ENCODE measurements at regions not wholly inside any gene's neighbourhood (a gene's known extent, or its start where the extent isn't known, plus 50 kb on each side); places are given as distances from the start of the nearest gene placed in this dataset.

DNA sequence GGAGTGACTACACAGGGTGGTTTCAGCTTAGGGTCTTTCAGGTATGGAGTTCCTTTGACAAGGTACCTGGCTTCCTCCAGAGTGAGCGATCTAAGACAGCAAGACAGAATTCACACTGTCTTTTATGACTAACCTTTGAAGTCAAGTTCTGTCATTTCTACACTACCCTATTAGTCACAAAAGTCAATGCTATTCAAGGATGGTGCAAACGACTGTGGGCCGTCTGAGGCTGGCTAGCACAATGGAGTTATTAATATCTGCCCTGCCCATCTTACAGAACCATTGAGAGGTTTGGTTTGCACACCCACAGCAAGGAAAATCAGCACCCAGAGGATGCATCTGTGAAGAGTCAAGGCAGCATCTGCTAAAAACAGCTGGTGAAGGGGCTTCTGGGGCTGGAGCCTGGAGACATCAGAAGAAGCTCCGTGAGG, 62.9 kb upstream of the XCR1 start:
- H3K9me2 ChIP-seq (ENCODE audit: insufficient read depth, low read length), result no peaks in the 10 kb centered on the region
- no peaks in the 10 kb centered on the region for H4K20me1 ChIP-seq (ENCODE audit: insufficient read depth)
- no peak overlapping the region for H3K9ac ChIP-seq (ENCODE audit: low read length)
- no peaks in the 10 kb centered on the region for H3K9me3 ChIP-seq (ENCODE audit: low read length)
- H3K27ac ChIP-seq (ENCODE audit: low read length), result no peak overlapping the region
- H3K36me3 ChIP-seq (ENCODE audit: insufficient read depth, low read length), result no peaks in the 10 kb centered on the region
- no peak overlapping the region for H3K4me3 ChIP-seq (ENCODE audit: low read length)
- no peaks in the 10 kb centered on the region for H3F3A ChIP-seq (ENCODE audit: insufficient read depth, low read length, poor library complexity, severe bottlenecking)
- no peak overlapping the region for H3K4me2 ChIP-seq (ENCODE audit: low read length)
- H2AFZ ChIP-seq (ENCODE audit: low read depth, low read length), result no peak overlapping the region
- TF ChIP-seq EZH2 (IDR thresholded peaks at IDR 0.05; ENCODE audit: borderline replicate concordance, insufficient read depth, low read length, poor library complexity, severe bottlenecking) (no peak), RAD21 (conservative IDR thresholded peaks at IDR 0.05) (no peak)
- TF ChIP-seq, protein P1, sequence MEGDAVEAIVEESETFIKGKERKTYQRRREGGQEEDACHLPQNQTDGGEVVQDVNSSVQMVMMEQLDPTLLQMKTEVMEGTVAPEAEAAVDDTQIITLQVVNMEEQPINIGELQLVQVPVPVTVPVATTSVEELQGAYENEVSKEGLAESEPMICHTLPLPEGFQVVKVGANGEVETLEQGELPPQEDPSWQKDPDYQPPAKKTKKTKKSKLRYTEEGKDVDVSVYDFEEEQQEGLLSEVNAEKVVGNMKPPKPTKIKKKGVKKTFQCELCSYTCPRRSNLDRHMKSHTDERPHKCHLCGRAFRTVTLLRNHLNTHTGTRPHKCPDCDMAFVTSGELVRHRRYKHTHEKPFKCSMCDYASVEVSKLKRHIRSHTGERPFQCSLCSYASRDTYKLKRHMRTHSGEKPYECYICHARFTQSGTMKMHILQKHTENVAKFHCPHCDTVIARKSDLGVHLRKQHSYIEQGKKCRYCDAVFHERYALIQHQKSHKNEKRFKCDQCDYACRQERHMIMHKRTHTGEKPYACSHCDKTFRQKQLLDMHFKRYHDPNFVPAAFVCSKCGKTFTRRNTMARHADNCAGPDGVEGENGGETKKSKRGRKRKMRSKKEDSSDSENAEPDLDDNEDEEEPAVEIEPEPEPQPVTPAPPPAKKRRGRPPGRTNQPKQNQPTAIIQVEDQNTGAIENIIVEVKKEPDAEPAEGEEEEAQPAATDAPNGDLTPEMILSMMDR (IDR thresholded peaks at IDR 0.05; ENCODE audit: poor library complexity, severe bottlenecking), result no peak
- H3K79me2 ChIP-seq (replicated peaks; ENCODE audit: insufficient read depth, low read length), result no peaks in the 10 kb centered on the region
- no peaks in the 10 kb centered on the region for H3K27me3 ChIP-seq (ENCODE audit: insufficient read depth, low read depth, low read length)

DNA sequence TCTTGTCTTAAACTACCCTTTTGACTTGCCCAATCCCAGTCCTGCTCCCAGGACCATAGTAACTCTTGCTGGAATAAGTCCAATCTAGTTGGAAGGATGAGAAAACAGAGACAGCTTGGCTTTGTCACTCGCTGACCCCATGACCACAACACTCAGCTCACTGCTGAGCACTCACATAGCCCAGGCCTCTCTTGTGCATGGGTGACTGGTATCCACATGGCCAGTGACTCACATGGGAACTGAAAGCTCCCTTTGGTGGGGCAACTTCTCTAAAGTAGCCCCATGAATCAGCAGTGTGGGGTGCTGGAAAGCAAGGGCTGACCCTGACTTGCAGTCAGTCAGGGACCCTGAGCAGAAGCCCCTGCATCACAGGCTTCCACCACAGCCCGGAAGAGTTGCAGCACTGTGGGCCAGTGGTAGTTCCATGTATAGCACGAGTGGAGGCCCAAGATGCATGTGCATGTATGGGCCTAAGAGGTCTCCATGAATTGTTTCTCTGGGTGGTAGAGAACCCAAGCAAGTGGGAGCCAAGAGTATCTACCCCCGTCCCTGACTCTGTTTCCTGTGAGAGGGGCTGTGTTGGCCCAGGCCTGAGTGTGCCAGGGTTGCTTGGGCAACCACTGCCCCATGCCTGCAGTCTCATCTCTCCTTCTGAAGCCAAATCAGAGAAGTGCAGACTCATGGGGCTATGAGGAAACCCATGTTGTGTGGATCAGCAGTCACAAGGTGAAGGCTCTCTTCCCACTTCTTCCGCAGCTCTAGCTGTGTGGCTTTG, 62.1 kb upstream of the XCR1 start:
- Histone ChIP-seq H3K9ac (ENCODE audit: low read length) (no peak overlapping the region), H4K20me1 (ENCODE audit: insufficient read depth) (no peaks in the 10 kb centered on the region), H3K27me3 (ENCODE audit: insufficient read depth, low read depth, low read length) (no peaks in the 10 kb centered on the region), H2AFZ (ENCODE audit: low read depth, low read length) (no peak overlapping the region), H3K4me2 (ENCODE audit: low read length) (no peak overlapping the region), H3K79me2 (replicated peaks; ENCODE audit: insufficient read depth, low read length) (no peaks in the 10 kb centered on the region), H3F3A (ENCODE audit: insufficient read depth, low read length, poor library complexity, severe bottlenecking) (no peaks in the 10 kb centered on the region), H3K36me3 (ENCODE audit: insufficient read depth, low read length) (no peaks in the 10 kb centered on the region), H3K4me3 (ENCODE audit: low read length) (no peak overlapping the region), H3K9me3 (ENCODE audit: low read length) (no peaks in the 10 kb centered on the region), H3K27ac (ENCODE audit: low read length) (no peak overlapping the region), H3K9me2 (ENCODE audit: insufficient read depth, low read length) (no peaks in the 10 kb centered on the region)
- TF ChIP-seq EZH2 (IDR thresholded peaks at IDR 0.05; ENCODE audit: borderline replicate concordance, insufficient read depth, low read length, poor library complexity, severe bottlenecking) (no peak), MXI1 (conservative IDR thresholded peaks at IDR 0.05; ENCODE audit: poor library complexity, severe bottlenecking) (no peak), POLR2AphosphoS5 (IDR thresholded peaks at IDR 0.05) (no peak), TAF1 (IDR thresholded peaks at IDR 0.05; ENCODE audit: low read depth) (no peak), SMC3 (conservative IDR thresholded peaks at IDR 0.05; ENCODE audit: poor library complexity) (no peak), RAD21 (conservative IDR thresholded peaks at IDR 0.05) (no peak), EP300 (conservative IDR thresholded peaks at IDR 0.05; ENCODE audit: poor library complexity, severe bottlenecking) (no peak)
- TF ChIP-seq, protein P2, sequence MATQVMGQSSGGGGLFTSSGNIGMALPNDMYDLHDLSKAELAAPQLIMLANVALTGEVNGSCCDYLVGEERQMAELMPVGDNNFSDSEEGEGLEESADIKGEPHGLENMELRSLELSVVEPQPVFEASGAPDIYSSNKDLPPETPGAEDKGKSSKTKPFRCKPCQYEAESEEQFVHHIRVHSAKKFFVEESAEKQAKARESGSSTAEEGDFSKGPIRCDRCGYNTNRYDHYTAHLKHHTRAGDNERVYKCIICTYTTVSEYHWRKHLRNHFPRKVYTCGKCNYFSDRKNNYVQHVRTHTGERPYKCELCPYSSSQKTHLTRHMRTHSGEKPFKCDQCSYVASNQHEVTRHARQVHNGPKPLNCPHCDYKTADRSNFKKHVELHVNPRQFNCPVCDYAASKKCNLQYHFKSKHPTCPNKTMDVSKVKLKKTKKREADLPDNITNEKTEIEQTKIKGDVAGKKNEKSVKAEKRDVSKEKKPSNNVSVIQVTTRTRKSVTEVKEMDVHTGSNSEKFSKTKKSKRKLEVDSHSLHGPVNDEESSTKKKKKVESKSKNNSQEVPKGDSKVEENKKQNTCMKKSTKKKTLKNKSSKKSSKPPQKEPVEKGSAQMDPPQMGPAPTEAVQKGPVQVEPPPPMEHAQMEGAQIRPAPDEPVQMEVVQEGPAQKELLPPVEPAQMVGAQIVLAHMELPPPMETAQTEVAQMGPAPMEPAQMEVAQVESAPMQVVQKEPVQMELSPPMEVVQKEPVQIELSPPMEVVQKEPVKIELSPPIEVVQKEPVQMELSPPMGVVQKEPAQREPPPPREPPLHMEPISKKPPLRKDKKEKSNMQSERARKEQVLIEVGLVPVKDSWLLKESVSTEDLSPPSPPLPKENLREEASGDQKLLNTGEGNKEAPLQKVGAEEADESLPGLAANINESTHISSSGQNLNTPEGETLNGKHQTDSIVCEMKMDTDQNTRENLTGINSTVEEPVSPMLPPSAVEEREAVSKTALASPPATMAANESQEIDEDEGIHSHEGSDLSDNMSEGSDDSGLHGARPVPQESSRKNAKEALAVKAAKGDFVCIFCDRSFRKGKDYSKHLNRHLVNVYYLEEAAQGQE (IDR thresholded peaks at IDR 0.05; ENCODE audit: borderline replicate concordance), result no peak
- TF ChIP-seq, protein P1 (IDR thresholded peaks at IDR 0.05; ENCODE audit: poor library complexity, severe bottlenecking), result no peak
